MM.1S (cell line): ENCODE measurements at regions not wholly inside any gene's neighbourhood (a gene's known extent, or its start where the extent isn't known, plus 50 kb on each side); places are given as distances from the start of the nearest gene placed in this dataset.

Source experiments
- DNase-seq: peaks from one replicate; pipeline ENCODE4 v3.0.0-alpha.2; 2015
- H2AFZ ChIP-seq: fragments of 300-600 bp; sonication (generic); 2 replicates; pipeline ENCODE4 v1.6.0; 2016; ENCODE audit warnings: antibody characterized with exemption, low read length
- H3F3A ChIP-seq: fragments of 300-600 bp; sonication (generic); 2 replicates; pipeline ENCODE4 v1.6.1; 2016; ENCODE audit warnings: mild to moderate bottlenecking, antibody characterized with exemption, low read length, moderate library complexity, mixed read lengths; ENCODE audit not compliant: insufficient read depth
- H3K27ac ChIP-seq: fragments of 300-600 bp; sonication (generic); 2 replicates; pipeline ENCODE4 v1.5.1; 2016; ENCODE audit warnings: mild to moderate bottlenecking, low read length
- H3K27me3 ChIP-seq: fragments of 300-600 bp; sonication (generic); replicated peaks from 2 replicates; pipeline ENCODE4 v1.6.0; 2016; ENCODE audit warnings: low read length; ENCODE audit not compliant: insufficient read depth
- H3K36me3 ChIP-seq: fragments of 300-600 bp; sonication (generic); replicated peaks from 2 replicates; pipeline ENCODE4 v1.6.1; 2016; ENCODE audit warnings: mild to moderate bottlenecking, low read length, mixed read lengths; ENCODE audit not compliant: insufficient read depth
- H3K4me1 ChIP-seq: fragments of 300-600 bp; sonication (generic); 2 replicates; pipeline ENCODE4 v1.6.1; 2016; ENCODE audit warnings: low read length, mixed read lengths
- H3K4me2 ChIP-seq: fragments of 300-600 bp; sonication (generic); 2 replicates; pipeline ENCODE4 v1.6.0; 2016; ENCODE audit warnings: low read depth, low read length
- H3K4me3 ChIP-seq: fragments of 300-600 bp; sonication (generic); 2 replicates; pipeline ENCODE4 v1.5.1; 2016; ENCODE audit warnings: low read length, mixed read lengths
- H3K79me2 ChIP-seq: fragments of 300-600 bp; sonication (generic); 2 replicates; pipeline ENCODE4 v1.6.1; 2016; ENCODE audit warnings: mixed run types, low read length, mixed read lengths
- H3K9ac ChIP-seq: fragments of 300-600 bp; sonication (generic); 2 replicates; pipeline ENCODE4 v1.6.1; 2016; ENCODE audit warnings: low read length, mixed read lengths
- H3K9me2 ChIP-seq: fragments of 300-600 bp; sonication (generic); replicated peaks from 2 replicates; pipeline ENCODE4 v1.6.1; 2016; ENCODE audit warnings: mild to moderate bottlenecking, low read length, mixed read lengths; ENCODE audit not compliant: insufficient read depth
- H3K9me3 ChIP-seq: fragments of 300-600 bp; sonication (generic); replicated peaks from 2 replicates; pipeline ENCODE4 v1.6.1; 2016; ENCODE audit warnings: mild to moderate bottlenecking, low read length, mixed read lengths; ENCODE audit not compliant: insufficient read depth
- H4K20me1 ChIP-seq: fragments of 300-600 bp; sonication (generic); 2 replicates; pipeline ENCODE4 v1.6.1; 2016; ENCODE audit warnings: mild to moderate bottlenecking, low read length, moderate library complexity, mixed read lengths; ENCODE audit not compliant: insufficient read depth
- CTCF ChIP-seq: fragments of 300-600 bp; sonication (generic); IDR thresholded peaks from 2 replicates; pipeline ENCODE4 v1.5.1; 2016; ENCODE audit warnings: antibody characterized with exemption, low read length, mixed read lengths
- EZH2 ChIP-seq: fragments of 300-600 bp; sonication (generic); optimal IDR thresholded peaks from 2 replicates; pipeline ENCODE3; 2017; ENCODE audit warnings: low read depth, mild to moderate bottlenecking, antibody characterized with exemption, low read length, mixed read lengths
- EZH2phosphoT487 ChIP-seq: fragments of 300-600 bp; sonication (generic); IDR thresholded peaks from 2 replicates; pipeline ENCODE4 v1.6.1; 2018; ENCODE audit warnings: antibody characterized with exemption, low read length

- H3K4me1 ChIP-seq: no peaks in the 10 kb centered on the region
- H3K79me2 ChIP-seq: no peaks in the 10 kb centered on the region
- H3F3A ChIP-seq: no peaks in the 10 kb centered on the region
- no peak for DNase-seq
- H3K4me3 ChIP-seq: no peak overlapping the region
- no peaks in the 10 kb centered on the region for H3K9me3 ChIP-seq
- H3K27me3 ChIP-seq: no peaks in the 10 kb centered on the region
- no peak overlapping the region for H3K27ac ChIP-seq
- no peaks in the 10 kb centered on the region for H3K36me3 ChIP-seq
- H2AFZ ChIP-seq: no peak overlapping the region
- no peak overlapping the region for H3K9ac ChIP-seq
- H4K20me1 ChIP-seq: no peaks in the 10 kb centered on the region
- no peak overlapping the region for H3K4me2 ChIP-seq
- H3K9me2 ChIP-seq: no peaks in the 10 kb centered on the region
- TF ChIP-seq CTCF (no peak), EZH2phosphoT487 (no peak), EZH2 (no peak)
Observed at GRCh38 chr5:144820278-144820677, 649.6 kb downstream of the KCTD16 start.

GRCh38 chr5:144815131-144815530, 644.5 kb downstream of the KCTD16 start:
- no peak overlapping the region for H3K4me2 ChIP-seq
- H3K9ac ChIP-seq: no peak overlapping the region
- H3K9me3 ChIP-seq: no peaks in the 10 kb centered on the region
- DNase-seq: no peak
- no peak overlapping the region for H3K4me3 ChIP-seq
- H3F3A ChIP-seq: no peaks in the 10 kb centered on the region
- H3K27ac ChIP-seq: no peak overlapping the region
- TF ChIP-seq EZH2 (no peak), CTCF (no peak), EZH2phosphoT487 (no peak)
- H3K4me1 ChIP-seq: no peaks in the 10 kb centered on the region
- H3K79me2 ChIP-seq: no peaks in the 10 kb centered on the region
- H2AFZ ChIP-seq: no peak overlapping the region
- no peaks in the 10 kb centered on the region for H4K20me1 ChIP-seq
- no peaks in the 10 kb centered on the region for H3K9me2 ChIP-seq
- H3K36me3 ChIP-seq: no peaks in the 10 kb centered on the region
- H3K27me3 ChIP-seq: no peaks in the 10 kb centered on the region

- H3K27me3 ChIP-seq: no peaks in the 10 kb centered on the region
- no peaks in the 10 kb centered on the region for H3F3A ChIP-seq
- H3K4me3 ChIP-seq: no peak overlapping the region
- TF ChIP-seq EZH2: no peak
- no peak for TF ChIP-seq CTCF
- TF ChIP-seq EZH2phosphoT487: no peak
- H3K9me2 ChIP-seq: no peaks in the 10 kb centered on the region
- no peaks in the 10 kb centered on the region for H3K9me3 ChIP-seq
- H3K27ac ChIP-seq: no peak overlapping the region
- DNase-seq: no peak
- no peaks in the 10 kb centered on the region for H3K4me1 ChIP-seq
- no peaks in the 10 kb centered on the region for H3K36me3 ChIP-seq
- no peaks in the 10 kb centered on the region for H4K20me1 ChIP-seq
- no peak overlapping the region for H3K4me2 ChIP-seq
- H3K79me2 ChIP-seq: no peaks in the 10 kb centered on the region
- no peak overlapping the region for H3K9ac ChIP-seq
- H2AFZ ChIP-seq: no peak overlapping the region
Observed at GRCh38 chr5:144812763-144813162, 642.1 kb downstream of the KCTD16 start.

- Histone ChIP-seq H3K9ac (no peak overlapping the region), H3K9me3 (no peaks in the 10 kb centered on the region), H3K79me2 (no peaks in the 10 kb centered on the region), H3K36me3 (no peaks in the 10 kb centered on the region), H4K20me1 (no peaks in the 10 kb centered on the region), H3K4me1 (no peaks in the 10 kb centered on the region), H2AFZ (no peak overlapping the region), H3K9me2 (no peaks in the 10 kb centered on the region), H3K4me3 (no peak overlapping the region), H3F3A (no peaks in the 10 kb centered on the region), H3K4me2 (no peak overlapping the region), H3K27me3 (no peaks in the 10 kb centered on the region), H3K27ac (no peak overlapping the region)
- no peak for DNase-seq
- TF ChIP-seq CTCF (no peak), EZH2phosphoT487 (no peak), EZH2 (no peak)
Observed at GRCh38 chr5:144800169-144800568, 629.5 kb downstream of the KCTD16 start.
